ENCODE measurements at regions not wholly inside any gene's neighbourhood (a gene's known extent, or its start where the extent isn't known, plus 50 kb on each side); places are given as distances from the start of the nearest gene placed in this dataset.
"Not testable (repeated sequence)": the region's sequence is repeated elsewhere in the genome, so short reads cannot be mapped to it uniquely, and the experiment has no call there.

DNA sequence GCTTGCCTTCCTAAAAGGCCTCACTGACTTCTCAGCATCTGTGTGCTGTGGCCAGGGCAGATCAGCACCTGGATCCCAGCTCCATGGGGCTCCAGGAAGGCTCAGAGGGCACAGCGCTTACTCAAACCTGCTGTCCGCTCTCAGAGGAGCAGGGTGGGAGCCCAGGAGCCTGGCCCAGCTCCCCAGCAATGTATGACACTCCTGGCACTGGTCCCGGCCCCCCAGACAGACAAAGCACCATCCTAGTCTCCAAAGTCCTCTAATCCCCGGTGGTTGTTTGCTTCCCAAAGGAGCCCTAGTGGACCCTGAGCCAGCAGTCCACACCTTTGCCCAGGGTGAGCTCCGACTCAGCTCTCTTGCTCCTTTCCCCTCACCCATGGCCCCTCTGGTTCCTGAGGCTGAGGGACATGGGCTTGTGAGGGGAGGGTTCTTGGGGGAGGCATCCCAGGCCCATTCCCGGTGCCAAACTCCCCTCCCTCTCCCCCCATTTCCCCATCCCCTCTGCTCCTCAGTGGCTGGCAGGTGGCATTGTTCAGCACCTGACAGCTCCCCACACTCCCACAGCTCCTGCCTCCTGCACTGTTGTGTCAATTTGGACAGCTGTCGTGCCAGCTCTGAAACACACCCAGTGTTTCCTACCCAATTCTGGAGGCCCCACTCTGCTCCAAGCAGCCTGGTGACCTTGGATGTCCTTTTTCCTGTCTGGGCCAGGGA is 164.3 kb downstream of the TRIM43 start:
- peaks cover 11% of the 10 kb centered on the region; the same call in 1 of the 2 replicates for H3K27me3 ChIP-seq (ENCODE audit: control insufficient read depth, insufficient read depth, low read length)
- H3K4ac ChIP-seq (ENCODE audit: low read depth, low read length); H3K56ac ChIP-seq (ENCODE audit: extremely low read depth, insufficient read depth, low read length); POLR2A ChIA-PET (ENCODE audit: unreplicated experiment); H2AFZ ChIP-seq (replicated peaks; ENCODE audit: low read length, poor library complexity); H2BK5ac ChIP-seq (ENCODE audit: low read depth, low read length, poor library complexity, severe bottlenecking); H4K5ac ChIP-seq (ENCODE audit: low read depth, low read length); H3K18ac ChIP-seq (ENCODE audit: low read depth, low read length); H4K20me1 ChIP-seq (ENCODE audit: insufficient read depth, low read length); H3K36me3 ChIP-seq (ENCODE audit: control insufficient read depth, insufficient read depth, low read length); intact Hi-C loops (cut with micrococcal nuclease); H3K9me3 ChIP-seq (ENCODE audit: control insufficient read depth, insufficient read depth, low read length); ATAC-seq (ENCODE audit: low read depth); H2BK20ac ChIP-seq (ENCODE audit: low read depth, low read length); H3K14ac ChIP-seq (replicated peaks; ENCODE audit: low read depth, low read length); H3K4me2 ChIP-seq (ENCODE audit: low read depth, low read length); H3K27ac ChIP-seq (ENCODE audit: insufficient read depth, low read length); H3K4me1 ChIP-seq (ENCODE audit: control insufficient read depth, insufficient read depth, low read length); H2AK5ac ChIP-seq (ENCODE audit: low read depth, low read length); DNase-seq; H2BK120ac ChIP-seq (ENCODE audit: low read depth, low read length); in situ Hi-C loops (cut with MboI; ENCODE audit: low sequenced_read_pairs); H2AK9ac ChIP-seq (replicated peaks; ENCODE audit: low read depth, low read length, poor library complexity); BruUV-seq (replicated peaks); H4K8ac ChIP-seq (ENCODE audit: low read depth in 2 of 2, low read length in 2 of 2); H2BK15ac ChIP-seq (ENCODE audit: low read depth, low read length); H3K79me1 ChIP-seq (ENCODE audit: low read depth in 1 of 2, low read length in 2 of 2); H3K23ac ChIP-seq (ENCODE audit: low read depth, low read length); H3K9ac ChIP-seq (ENCODE audit: low read depth, low read length); CTCF ChIA-PET; H3K4me3 ChIP-seq (ENCODE audit: insufficient read depth, low read depth, low read length); H4K91ac ChIP-seq (ENCODE audit: insufficient read depth, low read depth, low read length); H3K9me1 ChIP-seq (ENCODE audit: insufficient read depth, low read length); dilution Hi-C loops (cut with HindIII; ENCODE audit: low sequenced_read_pairs, unreplicated experiment): not testable (repeated sequence)
- WGBS, 2 experiments (ENCODE audit: extremely low coverage in 2 of 2, insufficient read length in 1 of 2) = no CpG with 5 or more reads among the region's 7 CpGs
